Stimulated activated effector memory CD8-positive, alpha-beta T cell treated with anti-CD3 and anti-CD28 coated beads, Interleukin-12 subunit alpha, Interleukin-12 subunit beta, amount 100 ng/mL, for 72 hours (primary cell): ENCODE measurements at regions not wholly inside any gene's neighbourhood (a gene's known extent, or its start where the extent isn't known, plus 50 kb on each side); places are given as distances from the start of the nearest gene placed in this dataset.
"Not testable (repeated sequence)": the region's sequence is repeated elsewhere in the genome, so short reads cannot be mapped to it uniquely, and the experiment has no call there.

Experiments
- ATAC-seq: fragments of 150-1000 bp; cut with Tn5 transposase; 2 replicates; pipeline ENCODE4 v1.10.0; 2021
- DNase-seq, 2 donors: peaks; one replicate each; pipeline ENCODE4 v3.0.0; 2021 to 2022; ENCODE audit warnings: low spot score in 2 of 2
- H3K27ac Mint-ChIP-seq: one replicate; pipeline ENCODE4 v1.8.0; 2022; ENCODE audit warnings: mild to moderate bottlenecking, mixed read lengths
- H3K36me3 Mint-ChIP-seq: one replicate; pipeline ENCODE4 v1.8.0; 2022; ENCODE audit warnings: mild to moderate bottlenecking, mixed read lengths
- H3K4me1 Mint-ChIP-seq: one replicate; pipeline ENCODE4 v1.8.0; 2022; ENCODE audit warnings: mixed read lengths
- H3K4me3 Mint-ChIP-seq: one replicate; pipeline ENCODE4 v1.8.0; 2022; ENCODE audit warnings: mild to moderate bottlenecking, mixed read lengths
- H3K9me3 Mint-ChIP-seq: one replicate; pipeline ENCODE4 v1.8.0; 2022; ENCODE audit warnings: mixed read lengths

DNA sequence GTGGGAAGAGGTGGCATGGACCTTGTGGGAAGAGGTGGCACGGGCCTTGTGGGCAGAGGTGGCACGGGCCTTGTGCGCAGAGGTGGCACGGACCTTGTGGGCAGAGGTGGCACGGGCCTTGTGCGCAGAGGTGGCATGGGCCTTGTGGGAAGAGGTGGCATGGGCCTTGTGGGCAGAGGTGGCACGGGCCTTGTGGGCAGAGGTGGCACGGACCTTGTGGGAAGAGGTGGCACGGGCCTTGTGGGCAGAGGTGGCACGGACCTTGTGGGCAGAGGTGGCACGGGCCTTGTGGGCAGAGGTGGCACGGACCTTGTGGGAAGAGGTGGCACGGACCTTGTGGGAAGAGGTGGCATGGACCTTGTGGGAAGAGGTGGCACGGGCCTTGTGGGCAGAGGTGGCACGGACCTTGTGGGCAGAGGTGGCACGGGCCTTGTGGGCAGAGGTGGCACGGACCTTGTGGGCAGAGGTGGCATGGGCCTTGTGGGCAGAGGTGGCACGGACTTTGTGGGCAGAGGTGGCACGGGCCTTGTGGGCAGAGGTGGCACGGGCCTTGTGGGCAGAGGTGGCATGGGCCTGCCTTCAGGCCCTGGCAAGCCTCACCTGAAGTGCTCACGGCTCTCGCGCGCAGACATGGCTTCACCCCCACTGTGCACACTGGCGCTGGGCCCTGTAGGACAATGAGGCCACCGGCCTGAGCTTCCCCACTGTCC is 403.5 kb downstream of the THBS2 start:
- H3K27ac Mint-ChIP-seq, H3K36me3 Mint-ChIP-seq, H3K4me3 Mint-ChIP-seq, H3K4me1 Mint-ChIP-seq, ATAC-seq, H3K9me3 Mint-ChIP-seq, DNase-seq: not testable (repeated sequence)

DNA sequence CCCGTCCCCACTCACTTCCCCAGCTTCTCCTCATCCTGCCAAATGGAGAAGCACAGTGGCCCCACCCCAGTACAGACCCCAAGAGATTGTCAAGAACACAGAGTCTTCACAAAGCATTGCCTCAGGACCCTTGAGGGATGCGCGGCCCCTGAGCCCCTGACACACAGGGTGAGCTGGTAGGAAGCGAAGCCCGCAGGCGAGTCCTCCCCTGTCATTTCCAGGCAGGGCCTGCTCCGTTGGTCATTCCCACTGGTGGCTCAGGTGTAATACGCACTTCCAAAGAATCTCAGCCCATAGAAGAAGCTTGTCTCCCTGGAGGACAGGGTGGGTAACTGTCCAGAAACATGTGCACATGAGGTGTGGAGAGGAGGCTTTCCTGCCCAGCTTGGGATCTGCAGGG is 404.2 kb downstream of the THBS2 start:
- H3K4me3 Mint-ChIP-seq: no peak overlapping the region
- H3K27ac Mint-ChIP-seq: no peak overlapping the region
- no peaks in the 10 kb centered on the region for H3K9me3 Mint-ChIP-seq
- ATAC-seq: no peak
- H3K4me1 Mint-ChIP-seq: peaks cover 5% of the 10 kb centered on the region
- H3K36me3 Mint-ChIP-seq: no peaks in the 10 kb centered on the region
- DNase-seq: no peak

DNA sequence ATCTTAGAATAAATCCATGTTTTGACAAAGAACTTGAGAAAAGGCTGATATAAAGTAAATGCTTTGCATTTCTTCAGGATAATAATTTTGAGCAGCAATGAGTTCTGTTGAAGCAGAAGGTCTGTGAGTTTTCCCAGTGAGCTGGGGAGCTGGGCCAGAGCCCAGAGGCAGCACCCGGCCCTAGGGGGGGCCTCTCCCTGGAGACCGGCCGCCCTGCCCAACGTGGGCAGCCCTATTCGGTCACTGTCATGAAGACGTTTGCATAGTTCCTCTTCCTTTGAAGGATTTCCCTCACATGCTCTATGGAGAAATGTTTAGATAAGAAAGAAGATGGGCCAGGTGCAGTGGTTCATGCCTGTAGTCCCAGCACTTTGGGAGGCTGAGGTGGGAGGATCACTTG is 404.8 kb downstream of the THBS2 start:
- no peak for ATAC-seq
- Mint-ChIP-seq H3K27ac (no peak overlapping the region), H3K4me1 (peaks cover 5% of the 10 kb centered on the region), H3K36me3 (no peaks in the 10 kb centered on the region), H3K4me3 (no peak overlapping the region), H3K9me3 (no peaks in the 10 kb centered on the region)
- DNase-seq: no peak

DNA sequence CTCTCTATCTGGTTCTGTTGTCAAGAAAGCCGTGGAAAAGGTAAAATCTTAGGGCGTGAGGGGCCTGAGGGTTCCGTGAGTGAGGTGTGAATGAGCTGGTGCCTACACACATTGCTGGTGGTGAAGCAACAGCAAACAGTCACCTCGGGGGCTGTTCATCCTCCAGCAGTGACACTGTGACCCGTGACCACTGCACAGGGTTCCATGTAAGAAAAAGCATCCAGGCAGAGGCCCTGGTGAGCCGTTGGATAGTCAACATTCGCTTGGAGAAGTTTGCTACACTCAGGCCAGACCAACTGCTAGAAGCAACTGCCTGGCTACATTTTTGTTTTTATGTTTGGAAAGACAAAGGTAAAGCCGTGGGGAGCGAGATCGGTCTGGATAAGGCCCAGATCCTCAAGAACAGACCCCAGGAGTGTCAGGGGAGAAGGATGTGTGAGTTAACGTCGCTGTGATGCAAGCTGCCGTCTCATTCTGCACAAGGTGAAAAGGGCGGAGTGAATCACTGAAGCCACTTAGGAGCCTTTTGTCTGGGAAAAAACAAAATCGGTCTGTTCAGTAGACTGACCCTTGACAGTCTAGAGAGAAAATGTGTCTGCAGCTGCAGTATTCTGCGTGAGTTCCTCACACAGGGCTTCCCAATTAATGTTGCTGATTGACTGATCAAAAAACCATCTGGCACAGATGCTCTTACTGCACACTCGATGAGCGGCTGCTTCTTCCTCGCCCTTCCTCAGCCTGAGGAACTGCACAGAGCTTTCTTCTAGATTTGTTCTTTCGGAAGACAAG is 404.0 kb downstream of the SMOC2 start:
- Mint-ChIP-seq H3K4me1 (peaks cover 5% of the 10 kb centered on the region), H3K4me3 (no peak overlapping the region), H3K9me3 (no peaks in the 10 kb centered on the region), H3K27ac (no peak overlapping the region), H3K36me3 (no peaks in the 10 kb centered on the region)
- ATAC-seq: no peak
- DNase-seq: no peak

DNA sequence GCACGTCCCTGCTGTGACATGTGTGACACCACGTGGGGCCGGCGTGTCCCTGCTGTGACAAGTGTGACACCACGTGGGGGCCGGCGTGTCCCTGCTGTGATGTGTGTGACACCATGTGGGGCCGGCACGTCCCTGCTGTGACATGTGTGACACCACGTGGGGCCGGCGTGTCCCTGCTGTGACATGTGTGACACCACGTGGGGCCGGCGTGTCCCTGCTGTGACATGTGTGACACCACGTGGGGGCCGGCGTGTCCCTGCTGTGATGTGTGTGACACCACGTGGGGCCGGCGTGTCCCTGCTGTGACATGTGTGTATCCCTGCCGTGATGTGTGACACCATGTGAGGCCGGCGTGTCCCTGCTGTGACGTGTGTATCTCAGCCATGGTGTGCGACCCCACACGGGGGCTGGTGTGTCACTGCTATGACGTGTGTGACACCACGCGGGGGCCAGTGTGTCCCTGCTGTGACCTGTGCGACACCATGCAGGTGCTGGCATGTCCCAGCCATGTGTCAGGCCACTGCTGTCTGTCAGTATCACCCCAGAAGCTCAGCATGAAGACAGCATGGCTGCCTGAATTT is 401.7 kb downstream of the SMOC2 start:
- ATAC-seq, H3K27ac Mint-ChIP-seq, H3K36me3 Mint-ChIP-seq, H3K4me3 Mint-ChIP-seq, H3K9me3 Mint-ChIP-seq, DNase-seq, H3K4me1 Mint-ChIP-seq: not testable (repeated sequence)

DNA sequence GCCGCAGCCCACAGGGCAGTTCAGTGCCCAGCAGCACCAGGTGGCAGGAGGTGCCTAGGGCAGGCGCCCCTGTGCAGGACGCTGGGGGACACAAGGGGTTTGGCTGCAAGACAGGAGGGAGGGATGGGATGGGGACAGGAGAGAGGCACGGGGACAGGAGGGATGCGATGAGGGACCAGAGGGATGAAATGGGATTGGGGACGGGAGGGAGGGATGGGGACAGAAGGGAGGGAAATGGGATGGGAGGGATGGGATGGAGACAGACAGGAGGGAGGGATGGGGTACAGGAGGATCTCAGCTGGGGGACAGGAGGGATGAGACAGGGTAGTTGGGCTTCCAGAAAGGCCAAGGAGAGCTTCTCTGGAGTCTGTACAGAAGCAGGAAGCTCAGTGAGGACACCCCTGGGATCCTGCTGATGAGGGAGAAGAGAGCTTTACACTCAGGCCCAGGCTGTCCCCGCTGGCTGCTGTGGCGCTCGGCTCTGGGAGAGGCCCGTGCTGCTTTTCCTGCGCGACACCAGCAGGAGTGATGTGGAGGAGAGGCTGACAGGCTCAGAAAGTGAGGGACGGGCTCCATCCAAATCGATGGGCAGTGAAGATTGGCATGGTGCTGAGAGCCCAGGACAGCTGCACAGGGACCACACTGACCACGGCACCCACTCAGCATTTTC is 400.8 kb downstream of the SMOC2 start:
- no peaks in the 10 kb centered on the region for H3K36me3 Mint-ChIP-seq
- ATAC-seq (no peak), DNase-seq (no peak)
- no peak overlapping the region for H3K4me3 Mint-ChIP-seq
- H3K27ac Mint-ChIP-seq: no peak overlapping the region
- H3K4me1 Mint-ChIP-seq: no peaks in the 10 kb centered on the region
- H3K9me3 Mint-ChIP-seq: peaks cover 4% of the 10 kb centered on the region

DNA sequence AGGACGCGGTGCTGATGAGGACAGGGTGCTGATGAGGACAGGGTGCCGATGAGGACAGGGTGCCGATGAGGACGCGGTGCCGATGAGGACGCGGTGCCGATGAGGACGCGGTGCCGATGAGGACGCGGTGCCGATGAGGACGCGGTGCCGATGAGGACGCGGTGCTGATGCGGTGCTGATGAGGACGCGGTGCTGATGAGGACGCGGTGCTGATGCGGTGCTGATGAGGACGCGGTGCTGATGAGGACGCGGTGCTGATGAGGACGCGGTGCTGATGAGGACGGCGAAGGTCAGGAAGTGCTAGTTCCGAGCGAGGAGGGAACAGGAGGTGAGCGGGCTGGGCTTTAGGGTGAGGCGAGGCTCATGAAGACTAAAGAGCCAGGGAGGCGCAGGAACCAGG is 399.9 kb downstream of the SMOC2 start:
- H3K4me3 Mint-ChIP-seq, H3K9me3 Mint-ChIP-seq, H3K27ac Mint-ChIP-seq, DNase-seq, ATAC-seq, H3K4me1 Mint-ChIP-seq, H3K36me3 Mint-ChIP-seq: not testable (repeated sequence)

DNA sequence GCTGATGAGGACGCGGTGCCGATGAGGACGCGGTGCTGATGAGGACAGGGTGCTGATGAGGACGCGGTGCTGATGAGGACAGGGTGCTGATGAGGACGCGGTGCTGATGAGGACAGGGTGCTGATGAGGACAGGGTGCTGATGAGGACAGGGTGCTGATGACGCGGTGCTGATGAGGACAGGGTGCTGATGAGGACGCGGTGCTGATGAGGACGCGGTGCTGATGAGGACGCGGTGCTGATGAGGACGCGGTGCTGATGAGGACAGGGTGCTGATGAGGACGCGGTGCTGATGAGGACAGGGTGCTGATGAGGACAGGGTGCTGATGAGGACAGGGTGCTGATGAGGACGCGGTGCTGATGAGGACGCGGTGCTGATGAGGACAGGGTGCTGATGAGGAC is 399.3 kb downstream of the SMOC2 start:
- H3K4me3 Mint-ChIP-seq, H3K27ac Mint-ChIP-seq, H3K4me1 Mint-ChIP-seq, ATAC-seq, DNase-seq, H3K36me3 Mint-ChIP-seq, H3K9me3 Mint-ChIP-seq: not testable (repeated sequence)

DNA sequence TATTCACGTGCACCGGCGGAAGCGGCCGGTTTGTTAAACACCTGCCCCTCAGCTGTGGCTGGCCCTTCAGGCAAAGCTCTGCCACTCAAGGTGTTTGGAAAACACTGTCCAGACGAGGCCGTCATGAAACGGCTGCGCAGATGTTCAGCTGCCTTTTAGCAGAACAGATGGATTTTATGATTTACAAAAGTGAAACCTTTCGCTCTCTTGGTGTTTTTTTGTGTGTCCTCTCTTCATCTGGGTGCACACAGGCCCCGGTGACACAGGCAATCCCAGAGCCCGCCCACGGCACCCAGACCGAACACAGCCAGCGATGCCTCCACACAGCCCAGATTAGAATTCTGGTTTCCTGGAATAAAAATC is 397.0 kb downstream of the SMOC2 start:
- Mint-ChIP-seq H3K4me1 (no peaks in the 10 kb centered on the region), H3K9me3 (peaks cover 4% of the 10 kb centered on the region), H3K27ac (no peak overlapping the region), H3K36me3 (no peaks in the 10 kb centered on the region), H3K4me3 (no peak overlapping the region)
- DNase-seq: no peak
- no peak for ATAC-seq

DNA sequence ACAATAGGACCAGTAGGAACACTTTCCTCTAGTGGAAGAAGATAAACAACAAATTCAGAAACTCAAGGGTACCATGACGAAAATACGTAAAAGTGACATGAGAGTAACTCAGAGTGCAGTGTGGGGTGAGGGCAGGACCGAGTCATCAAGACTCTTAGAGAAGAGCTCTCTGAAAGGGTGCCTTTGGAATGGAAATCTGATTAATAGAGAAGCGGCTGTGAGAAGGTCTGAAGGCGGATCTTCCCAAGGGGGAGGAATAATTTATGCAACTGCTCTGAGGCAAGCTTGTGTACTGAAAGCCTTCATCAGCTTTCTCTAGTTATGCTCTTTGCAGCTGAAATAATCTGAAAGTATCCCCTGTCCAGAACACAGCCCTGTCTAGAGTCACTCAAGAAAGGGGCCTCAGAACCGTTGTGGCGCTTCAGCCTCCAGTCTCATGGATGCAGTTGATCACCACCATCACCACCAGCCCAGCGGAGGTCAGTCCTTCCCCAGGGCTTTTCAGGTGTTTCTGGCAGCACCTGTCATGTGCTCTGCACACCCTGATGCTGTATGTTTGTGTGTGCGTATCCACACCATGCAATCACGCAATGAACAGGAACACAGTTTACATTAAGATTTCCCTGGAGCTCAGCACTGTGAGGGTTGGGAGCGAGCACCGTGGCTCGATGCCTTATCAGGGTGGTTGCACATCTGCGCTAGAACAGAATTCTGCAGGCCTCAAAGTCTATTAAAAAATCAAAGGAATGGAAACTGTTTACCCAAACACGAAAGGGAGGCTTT is 396.5 kb downstream of the SMOC2 start:
- DNase-seq (no peak), ATAC-seq (no peak)
- no peak overlapping the region for H3K4me3 Mint-ChIP-seq
- H3K36me3 Mint-ChIP-seq: no peaks in the 10 kb centered on the region
- no peaks in the 10 kb centered on the region for H3K4me1 Mint-ChIP-seq
- no peak overlapping the region for H3K27ac Mint-ChIP-seq
- peaks cover 4% of the 10 kb centered on the region for H3K9me3 Mint-ChIP-seq

DNA sequence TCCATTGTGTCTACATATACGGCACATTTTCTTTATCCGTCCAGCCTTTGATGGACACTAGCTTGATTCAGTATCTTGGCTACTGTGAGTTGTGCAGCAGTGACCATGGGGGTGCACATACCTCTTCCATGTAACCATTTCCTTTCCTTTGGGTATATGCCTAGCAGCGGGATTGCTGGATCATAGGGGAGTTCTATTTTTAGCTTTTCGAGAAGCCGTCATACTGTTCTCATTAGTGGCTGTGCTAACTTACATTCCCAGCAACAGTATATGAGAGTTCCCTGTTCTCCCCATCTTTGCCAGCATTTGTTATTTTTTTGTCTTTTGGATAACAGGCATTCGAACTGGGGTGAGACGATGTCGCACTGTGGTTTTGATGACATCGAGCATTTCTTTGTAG is 395.0 kb downstream of the SMOC2 start:
- H3K4me1 Mint-ChIP-seq: no peaks in the 10 kb centered on the region
- no peak overlapping the region for H3K27ac Mint-ChIP-seq
- no peak for ATAC-seq
- no peak for DNase-seq
- no peak overlapping the region for H3K4me3 Mint-ChIP-seq
- peaks cover 5% of the 10 kb centered on the region for H3K36me3 Mint-ChIP-seq
- H3K9me3 Mint-ChIP-seq: peaks cover 4% of the 10 kb centered on the region

DNA sequence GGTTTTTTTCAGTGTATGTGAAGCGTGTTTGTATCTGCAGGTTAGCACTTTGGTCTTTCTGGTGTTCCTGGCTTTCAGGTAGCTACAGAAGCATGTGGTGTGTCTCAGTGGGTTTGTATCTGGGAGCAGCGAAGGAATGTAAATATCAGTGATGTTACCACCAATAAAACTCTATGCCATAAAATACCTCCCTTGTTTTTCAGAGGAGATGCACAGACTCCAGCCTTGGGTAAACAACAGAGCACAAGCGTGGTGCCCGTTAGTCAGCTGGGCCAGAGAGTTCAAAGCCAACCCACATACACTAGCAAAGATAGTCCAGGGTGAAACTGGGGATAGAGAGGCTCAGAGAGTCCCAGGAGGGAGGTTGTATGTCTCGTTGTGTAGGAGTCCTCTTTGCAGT is 393.8 kb downstream of the SMOC2 start:
- Mint-ChIP-seq H3K27ac (no peak overlapping the region), H3K36me3 (peaks cover 5% of the 10 kb centered on the region), H3K4me1 (no peaks in the 10 kb centered on the region), H3K4me3 (no peak overlapping the region), H3K9me3 (peaks cover 4% of the 10 kb centered on the region)
- ATAC-seq (no peak), DNase-seq (no peak)

DNA sequence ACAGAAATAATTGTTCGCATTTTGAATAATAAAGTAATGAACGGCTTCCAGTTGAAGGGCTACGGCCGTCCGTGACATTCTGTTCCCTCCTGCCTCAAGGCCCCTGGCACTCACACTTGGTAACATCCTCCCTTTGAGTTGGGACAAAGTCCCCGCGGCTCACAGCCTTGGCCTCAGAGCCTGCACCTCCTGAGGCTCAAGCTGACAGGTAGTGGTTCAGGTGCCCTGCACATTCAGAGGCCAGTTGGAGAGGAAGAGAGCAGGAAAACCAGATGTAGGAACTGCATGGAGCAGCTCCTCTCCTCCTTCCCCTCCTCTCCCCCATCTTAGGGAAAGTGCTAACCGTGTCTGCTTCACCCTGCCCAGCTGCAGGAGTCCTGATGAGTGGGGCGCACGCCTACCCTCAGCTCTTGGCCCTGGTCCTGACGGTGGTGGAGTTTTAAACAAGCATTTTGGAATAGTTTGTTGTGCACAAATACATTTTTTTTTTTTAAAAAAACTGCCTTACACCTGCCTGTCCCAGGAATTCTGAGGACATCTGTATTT is 393.1 kb downstream of the SMOC2 start:
- H3K9me3 Mint-ChIP-seq: no peaks in the 10 kb centered on the region
- ATAC-seq (no peak), DNase-seq (no peak)
- peaks cover 5% of the 10 kb centered on the region for H3K36me3 Mint-ChIP-seq
- H3K4me1 Mint-ChIP-seq: no peaks in the 10 kb centered on the region
- no peak overlapping the region for H3K27ac Mint-ChIP-seq
- H3K4me3 Mint-ChIP-seq: no peak overlapping the region

DNA sequence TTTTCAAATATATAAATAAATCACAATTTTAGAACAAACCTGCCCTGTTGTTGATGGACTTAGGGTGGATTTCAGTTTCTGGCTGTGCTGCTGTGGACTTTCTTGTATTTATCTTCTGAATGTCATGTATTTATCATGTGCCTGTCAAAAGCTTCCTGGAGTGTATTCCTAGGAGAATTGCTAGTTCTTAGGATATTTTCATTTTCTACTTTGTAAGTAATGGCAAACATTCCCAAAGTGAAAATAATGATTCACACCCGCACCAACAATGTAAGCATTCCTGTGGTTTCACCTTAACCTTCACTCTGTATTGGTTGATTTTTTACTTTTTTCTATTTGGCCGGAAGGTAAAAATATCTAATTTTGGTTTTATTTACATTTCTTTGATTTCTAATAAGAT is 387.8 kb downstream of the SMOC2 start:
- H3K36me3 Mint-ChIP-seq: peaks cover 5% of the 10 kb centered on the region
- no peak overlapping the region for H3K27ac Mint-ChIP-seq
- ATAC-seq (no peak), DNase-seq (no peak)
- H3K4me3 Mint-ChIP-seq: no peak overlapping the region
- H3K9me3 Mint-ChIP-seq: no peaks in the 10 kb centered on the region
- no peaks in the 10 kb centered on the region for H3K4me1 Mint-ChIP-seq

DNA sequence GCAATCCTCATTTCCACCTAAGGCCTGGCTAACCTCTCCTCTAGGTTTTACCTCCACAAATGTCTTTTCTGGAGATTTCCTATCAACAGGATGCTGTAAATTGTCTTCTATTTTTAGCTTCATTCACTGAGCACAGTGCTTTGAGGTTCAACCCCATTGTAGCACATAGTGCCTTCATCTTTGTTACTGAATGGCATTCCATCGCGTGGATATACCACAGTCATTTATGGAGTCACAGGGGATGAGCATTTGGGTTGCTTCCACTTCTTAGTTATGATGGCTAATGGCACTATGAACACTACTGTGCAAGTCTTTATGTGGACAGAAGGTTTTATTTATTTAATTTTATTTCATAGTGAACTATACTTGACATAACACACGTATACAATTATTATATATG is 387.1 kb downstream of the SMOC2 start:
- DNase-seq (no peak), ATAC-seq (no peak)
- Mint-ChIP-seq H3K9me3 (no peaks in the 10 kb centered on the region), H3K27ac (no peak overlapping the region), H3K4me1 (no peaks in the 10 kb centered on the region), H3K36me3 (peaks cover 5% of the 10 kb centered on the region), H3K4me3 (no peak overlapping the region)
